ENCODE measurements at regions not wholly inside any gene's neighbourhood (a gene's known extent, or its start where the extent isn't known, plus 50 kb on each side); places are given as distances from the start of the nearest gene placed in this dataset.

DNA sequence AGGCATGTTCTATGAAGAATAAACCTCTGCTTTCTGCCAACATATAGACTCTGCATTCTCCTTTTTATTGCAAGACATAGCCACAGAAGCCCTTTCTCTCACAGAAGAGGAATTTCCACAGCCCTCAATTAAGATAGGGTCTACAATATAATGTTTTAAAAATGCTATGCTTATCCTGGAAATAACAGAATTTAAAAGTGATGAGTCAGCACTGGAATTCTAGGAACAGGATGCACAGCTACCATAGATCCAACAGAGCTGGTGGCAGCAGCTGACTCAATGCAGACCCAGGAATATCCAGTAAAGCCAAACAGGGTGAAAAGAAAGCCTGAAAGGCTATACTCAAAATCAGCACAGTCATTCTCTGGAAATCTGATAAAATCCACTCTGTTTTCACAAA, 866.9 kb downstream of the TRIB2 start:
- TF ChIP-seq CTCF (IDR thresholded peaks at IDR 0.05) (no peak), POLR2AphosphoS5 (IDR thresholded peaks at IDR 0.05; ENCODE audit: low read depth, low read length) (no peak), SIN3A (IDR thresholded peaks at IDR 0.05; ENCODE audit: borderline replicate concordance, insufficient read depth, low read depth, low read length) (no peak), TCF7L2 (IDR thresholded peaks at IDR 0.05; ENCODE audit: low read depth, low read length) (no peak)
- TF ChIP-seq, protein P1, sequence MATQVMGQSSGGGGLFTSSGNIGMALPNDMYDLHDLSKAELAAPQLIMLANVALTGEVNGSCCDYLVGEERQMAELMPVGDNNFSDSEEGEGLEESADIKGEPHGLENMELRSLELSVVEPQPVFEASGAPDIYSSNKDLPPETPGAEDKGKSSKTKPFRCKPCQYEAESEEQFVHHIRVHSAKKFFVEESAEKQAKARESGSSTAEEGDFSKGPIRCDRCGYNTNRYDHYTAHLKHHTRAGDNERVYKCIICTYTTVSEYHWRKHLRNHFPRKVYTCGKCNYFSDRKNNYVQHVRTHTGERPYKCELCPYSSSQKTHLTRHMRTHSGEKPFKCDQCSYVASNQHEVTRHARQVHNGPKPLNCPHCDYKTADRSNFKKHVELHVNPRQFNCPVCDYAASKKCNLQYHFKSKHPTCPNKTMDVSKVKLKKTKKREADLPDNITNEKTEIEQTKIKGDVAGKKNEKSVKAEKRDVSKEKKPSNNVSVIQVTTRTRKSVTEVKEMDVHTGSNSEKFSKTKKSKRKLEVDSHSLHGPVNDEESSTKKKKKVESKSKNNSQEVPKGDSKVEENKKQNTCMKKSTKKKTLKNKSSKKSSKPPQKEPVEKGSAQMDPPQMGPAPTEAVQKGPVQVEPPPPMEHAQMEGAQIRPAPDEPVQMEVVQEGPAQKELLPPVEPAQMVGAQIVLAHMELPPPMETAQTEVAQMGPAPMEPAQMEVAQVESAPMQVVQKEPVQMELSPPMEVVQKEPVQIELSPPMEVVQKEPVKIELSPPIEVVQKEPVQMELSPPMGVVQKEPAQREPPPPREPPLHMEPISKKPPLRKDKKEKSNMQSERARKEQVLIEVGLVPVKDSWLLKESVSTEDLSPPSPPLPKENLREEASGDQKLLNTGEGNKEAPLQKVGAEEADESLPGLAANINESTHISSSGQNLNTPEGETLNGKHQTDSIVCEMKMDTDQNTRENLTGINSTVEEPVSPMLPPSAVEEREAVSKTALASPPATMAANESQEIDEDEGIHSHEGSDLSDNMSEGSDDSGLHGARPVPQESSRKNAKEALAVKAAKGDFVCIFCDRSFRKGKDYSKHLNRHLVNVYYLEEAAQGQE (IDR thresholded peaks at IDR 0.05; ENCODE audit: insufficient read depth in 1 of 2, low read depth in 2 of 2, low read length in 1 of 2), result no peak

Measured in Panc1 (cell line).